Jurkat, Clone E6-1 (cell line): ENCODE measurements at regions not wholly inside any gene's neighbourhood (a gene's known extent, or its start where the extent isn't known, plus 50 kb on each side); places are given as distances from the start of the nearest gene placed in this dataset.
"Not testable (repeated sequence)": the region's sequence is repeated elsewhere in the genome, so short reads cannot be mapped to it uniquely, and the experiment has no call there.

Experiments
- DNase-seq: peaks from one replicate; pipeline ENCODE4 v3.0.0-alpha.2; 2011; ENCODE audit warnings: low read depth, low spot score
- H3K4me3 ChIP-seq: 2 replicates; pipeline ENCODE4 v1.5.1; 2011; ENCODE audit warnings: mild to moderate bottlenecking, low read length, control low read depth, moderate library complexity

GRCh38 chr22:23419931-23420330 is 160.2 kb downstream of the IGLL1 start:
- H3K4me3 ChIP-seq, result no peak overlapping the region
- no peak for DNase-seq

- DNase-seq, result no peak
- no peak overlapping the region for H3K4me3 ChIP-seq
These were observed 160.9 kb downstream of the IGLL1 start for GRCh38 chr22:23419171-23419570.

- no peak for DNase-seq
- no peak overlapping the region for H3K4me3 ChIP-seq
These were observed 161.8 kb downstream of the IGLL1 start for GRCh38 chr22:23418159-23418788.

- not testable (repeated sequence) for DNase-seq, H3K4me3 ChIP-seq
These were observed 162.8 kb downstream of the IGLL1 start for GRCh38 chr22:23417327-23417726.

GRCh38 chr22:23416169-23416690 is 163.9 kb downstream of the IGLL1 start:
- not testable (repeated sequence) for DNase-seq

GRCh38 chr22:23415490-23415851 is 164.6 kb downstream of the IGLL1 start:
- DNase-seq, result no peak
- H3K4me3 ChIP-seq, result no peak overlapping the region

More at GRCh38 chr22:23416169-23416690, 163.9 kb downstream of the IGLL1 start:
- H3K4me3 ChIP-seq, result not testable (repeated sequence)

GRCh38 chr22:23414727-23415489 is 165.2 kb downstream of the IGLL1 start:
- no peak overlapping the region for H3K4me3 ChIP-seq
- no peak for DNase-seq

GRCh38 chr22:23411739-23412138 is 168.4 kb downstream of the IGLL1 start:
- H3K4me3 ChIP-seq, result no peak overlapping the region
- peak; percentile 76 for DNase-seq

GRCh38 chr22:23410411-23410810 is 169.7 kb downstream of the IGLL1 start:
- DNase-seq, result no peak
- H3K4me3 ChIP-seq, result no peak overlapping the region

- no peak for DNase-seq
- H3K4me3 ChIP-seq, result no peak overlapping the region
These were observed 170.1 kb downstream of the IGLL1 start for GRCh38 chr22:23409976-23410375.

GRCh38 chr22:23408321-23408720 is 171.8 kb downstream of the IGLL1 start:
- DNase-seq, result no peak
- no peak overlapping the region for H3K4me3 ChIP-seq

GRCh38 chr22:23405366-23405851 is 174.7 kb downstream of the IGLL1 start:
- H3K4me3 ChIP-seq, result no peak overlapping the region
- no peak for DNase-seq

GRCh38 chr22:23404689-23405365 is 175.3 kb downstream of the IGLL1 start:
- H3K4me3 ChIP-seq, result no peak overlapping the region
- no peak for DNase-seq

GRCh38 chr22:23403720-23404688 is 176.1 kb downstream of the IGLL1 start:
- H3K4me3 ChIP-seq, result no peak overlapping the region
- DNase-seq, result no peak

- H3K4me3 ChIP-seq, result peak overlapping the region; percentile 21; the same call in 1 of the 2 replicates
- DNase-seq, result no peak
These were observed 176.9 kb downstream of the IGLL1 start for GRCh38 chr22:23403152-23403719.

- peak; percentile 66 for DNase-seq
- peak overlapping the region; percentile 21; the same call in 1 of the 2 replicates for H3K4me3 ChIP-seq
These were observed 177.6 kb downstream of the IGLL1 start for GRCh38 chr22:23402275-23403151.

GRCh38 chr22:23401910-23402274 is 178.2 kb downstream of the IGLL1 start:
- no peak overlapping the region for H3K4me3 ChIP-seq
- DNase-seq, result no peak
